IgD-negative memory B cell (primary cell): ENCODE measurements at regions not wholly inside any gene's neighbourhood (a gene's known extent, or its start where the extent isn't known, plus 50 kb on each side); places are given as distances from the start of the nearest gene placed in this dataset.

ENCODE experiments used
- H3K27ac Mint-ChIP-seq, 3 donors: one replicate each; pipeline ENCODE4 v1.8.0; 2020 to 2022; ENCODE audit warnings: mild to moderate bottlenecking in 3 of 3, mixed read lengths in 3 of 3, moderate library complexity in 1 of 3
- H3K27me3 Mint-ChIP-seq: one replicate; pipeline ENCODE4 v1.8.0; 2021; ENCODE audit warnings: mixed read lengths
- H3K36me3 Mint-ChIP-seq: one replicate; pipeline ENCODE4 v1.8.0; 2020; ENCODE audit warnings: mild to moderate bottlenecking, mixed read lengths
- H3K4me1 Mint-ChIP-seq, 3 donors: one replicate each; pipeline ENCODE4 v1.8.0; 2020 to 2022; ENCODE audit warnings: mixed read lengths in 3 of 3, mild to moderate bottlenecking in 1 of 3
- H3K4me3 Mint-ChIP-seq, 4 donors: one replicate each; pipeline ENCODE4 v1.8.0; 2020 to 2022; ENCODE audit warnings: mild to moderate bottlenecking in 4 of 4, mixed read lengths in 4 of 4, moderate library complexity in 3 of 4
- H3K9me3 Mint-ChIP-seq, 3 donors: one replicate each; pipeline ENCODE4 v1.8.0; 2020 to 2021; ENCODE audit warnings: mixed read lengths in 3 of 3, mild to moderate bottlenecking in 1 of 3

DNA sequence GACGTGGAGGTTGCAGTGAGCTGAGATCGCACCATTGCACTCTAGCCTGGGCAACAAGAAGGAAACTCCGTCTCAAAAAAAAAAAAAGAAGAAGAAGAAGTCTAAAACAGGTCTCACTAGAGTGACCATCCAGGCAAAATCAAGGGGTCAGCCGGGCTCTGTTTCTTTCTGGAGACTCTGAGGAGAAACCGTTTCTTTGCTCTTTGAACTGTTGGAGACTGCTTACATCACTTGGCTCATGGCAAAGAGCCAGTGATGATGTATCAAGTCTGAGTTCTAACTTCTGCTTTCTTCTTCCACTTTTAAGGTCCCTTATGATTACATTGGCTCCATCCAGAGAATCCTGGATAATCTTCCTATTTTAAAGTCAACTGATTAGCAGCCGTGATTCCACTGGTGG lies 306.8 kb downstream of the WDR11 start:
- H3K4me3 Mint-ChIP-seq, result no peak overlapping the region
- no peaks in the 10 kb centered on the region for H3K36me3 Mint-ChIP-seq
- H3K27me3 Mint-ChIP-seq, result peaks cover 4% of the 10 kb centered on the region
- H3K4me1 Mint-ChIP-seq, result no peaks in the 10 kb centered on the region
- H3K9me3 Mint-ChIP-seq, result peaks cover 0 to 4% (median 0%) of the 10 kb centered on the region in 3 donors
- H3K27ac Mint-ChIP-seq, result no peak overlapping the region

- Mint-ChIP-seq H3K4me1 (no peaks in the 10 kb centered on the region), H3K4me3 (no peak overlapping the region), H3K36me3 (no peaks in the 10 kb centered on the region), H3K27me3 (no peaks in the 10 kb centered on the region), H3K9me3 (peaks cover 2 to 7% (median 3%) of the 10 kb centered on the region in 3 donors), H3K27ac (no peak overlapping the region)
These were observed 307.9 kb downstream of the WDR11 start for GRCh38 chr10:121158988-121159579.

GRCh38 chr10:121159670-121160069 lies 308.5 kb downstream of the WDR11 start:
- Mint-ChIP-seq H3K36me3 (no peaks in the 10 kb centered on the region), H3K4me3 (no peak overlapping the region), H3K27ac (no peak overlapping the region), H3K9me3 (peaks cover 2 to 7% (median 3%) of the 10 kb centered on the region in 3 donors), H3K27me3 (no peaks in the 10 kb centered on the region), H3K4me1 (no peaks in the 10 kb centered on the region)

- Mint-ChIP-seq H3K27me3 (no peaks in the 10 kb centered on the region), H3K27ac (no peak overlapping the region), H3K4me3 (no peak overlapping the region), H3K9me3 (peaks cover 2 to 3% (median 3%) of the 10 kb centered on the region in 3 donors), H3K4me1 (no peaks in the 10 kb centered on the region), H3K36me3 (no peaks in the 10 kb centered on the region)
These were observed 314.1 kb downstream of the WDR11 start for GRCh38 chr10:121165276-121165675.

DNA sequence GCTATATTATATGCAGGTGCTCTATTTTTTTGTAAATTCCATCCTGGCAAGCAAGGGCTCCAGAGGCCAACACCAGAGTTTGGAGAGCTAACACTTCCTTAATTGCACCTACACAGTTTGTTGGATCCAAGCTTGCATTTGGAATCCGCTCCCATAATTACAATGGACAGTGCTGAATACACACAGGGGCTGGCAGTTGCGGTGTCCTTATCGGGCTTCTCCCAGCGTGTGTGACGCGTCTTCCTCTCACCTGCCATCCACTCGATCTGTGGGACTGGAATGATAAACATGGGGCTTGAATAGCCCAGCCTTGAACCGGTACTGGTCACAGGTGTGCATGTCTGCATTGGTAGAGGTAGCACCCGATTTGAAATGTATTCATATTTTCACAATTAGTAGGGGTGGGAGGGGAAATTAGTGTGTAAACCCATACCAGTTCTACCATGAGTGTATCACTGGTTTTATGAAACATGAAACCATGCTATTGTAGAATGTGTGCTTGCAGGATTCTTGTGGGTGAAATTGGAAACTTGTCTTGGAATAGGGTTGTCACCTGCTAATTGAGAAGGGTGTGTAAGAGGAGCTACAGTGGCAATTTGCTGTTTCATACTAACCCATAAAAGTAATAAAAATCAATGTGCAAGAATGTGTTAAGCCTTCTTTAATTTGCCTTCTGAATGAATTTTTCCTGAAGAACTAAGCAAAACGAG lies 316.5 kb downstream of the WDR11 start:
- Mint-ChIP-seq H3K27me3 (no peaks in the 10 kb centered on the region), H3K4me1 (no peaks in the 10 kb centered on the region), H3K4me3 (no peak overlapping the region), H3K36me3 (no peaks in the 10 kb centered on the region), H3K9me3 (peaks cover 2 to 3% (median 3%) of the 10 kb centered on the region in 3 donors), H3K27ac (no peak overlapping the region)

DNA sequence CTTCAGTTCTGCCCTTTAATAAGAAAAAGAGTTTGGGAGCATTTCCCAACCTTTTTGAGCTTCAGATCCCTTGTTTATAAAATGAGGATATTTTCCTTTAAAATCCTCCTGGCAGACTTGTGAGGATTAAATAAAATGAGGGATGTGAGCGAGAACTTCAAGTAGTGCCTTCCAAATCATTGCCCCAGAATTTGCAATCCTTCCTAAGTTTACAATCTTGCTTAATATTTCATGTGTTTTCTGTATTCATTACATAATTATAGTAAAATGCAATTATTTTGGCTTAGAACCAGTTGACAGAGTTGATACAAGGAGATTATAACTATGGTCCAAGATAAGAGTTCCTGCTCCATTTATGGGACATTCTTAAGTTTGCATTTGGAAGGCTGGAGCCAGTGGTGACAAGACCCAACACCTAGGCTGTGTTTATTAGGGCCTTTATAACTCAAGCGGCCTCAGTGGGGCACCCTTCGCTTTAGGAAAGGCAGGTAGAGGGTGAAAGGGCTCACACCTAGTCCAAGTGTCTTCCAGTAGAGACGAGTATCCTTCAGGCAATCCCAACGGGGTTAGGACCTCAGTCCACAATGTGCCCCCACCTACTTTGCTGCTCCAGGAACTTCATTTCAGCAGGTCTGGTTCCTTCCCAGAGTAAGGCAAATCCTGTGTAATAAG lies 317.5 kb downstream of the WDR11 start:
- Mint-ChIP-seq H3K9me3 (peaks cover 2 to 3% (median 3%) of the 10 kb centered on the region in 3 donors), H3K4me1 (no peaks in the 10 kb centered on the region), H3K27ac (no peak overlapping the region), H3K36me3 (no peaks in the 10 kb centered on the region), H3K4me3 (no peak overlapping the region), H3K27me3 (no peaks in the 10 kb centered on the region)

- H3K27me3 Mint-ChIP-seq, result no peaks in the 10 kb centered on the region
- no peaks in the 10 kb centered on the region for H3K9me3 Mint-ChIP-seq
- H3K4me1 Mint-ChIP-seq, result no peaks in the 10 kb centered on the region
- H3K27ac Mint-ChIP-seq, result no peak overlapping the region
- H3K36me3 Mint-ChIP-seq, result no peaks in the 10 kb centered on the region
- no peak overlapping the region for H3K4me3 Mint-ChIP-seq
These were observed 318.2 kb downstream of the WDR11 start for GRCh38 chr10:121169406-121169805.

- Mint-ChIP-seq H3K27ac (no peak overlapping the region), H3K9me3 (peaks cover 0 to 5% (median 0%) of the 10 kb centered on the region in 3 donors), H3K4me3 (no peak overlapping the region), H3K36me3 (no peaks in the 10 kb centered on the region), H3K27me3 (no peaks in the 10 kb centered on the region), H3K4me1 (no peaks in the 10 kb centered on the region)
These were observed 320.9 kb downstream of the WDR11 start for GRCh38 chr10:121171825-121172787.

- Mint-ChIP-seq H3K9me3 (peaks cover 0 to 5% (median 2%) of the 10 kb centered on the region in 3 donors), H3K4me3 (no peak overlapping the region)
These were observed 327.8 kb downstream of the WDR11 start for GRCh38 chr10:121179006-121179405.

GRCh38 chr10:121182219-121182618 lies 331.1 kb downstream of the WDR11 start:
- Mint-ChIP-seq H3K4me1 (no peaks in the 10 kb centered on the region), H3K27me3 (no peaks in the 10 kb centered on the region), H3K4me3 (no peak overlapping the region), H3K9me3 (peaks cover 0 to 2% (median 0%) of the 10 kb centered on the region in 3 donors), H3K27ac (no peak overlapping the region), H3K36me3 (no peaks in the 10 kb centered on the region)

More at GRCh38 chr10:121179006-121179405, 327.8 kb downstream of the WDR11 start:
- Mint-ChIP-seq H3K27ac (no peak overlapping the region), H3K36me3 (no peaks in the 10 kb centered on the region), H3K4me1 (no peaks in the 10 kb centered on the region), H3K27me3 (no peaks in the 10 kb centered on the region)

DNA sequence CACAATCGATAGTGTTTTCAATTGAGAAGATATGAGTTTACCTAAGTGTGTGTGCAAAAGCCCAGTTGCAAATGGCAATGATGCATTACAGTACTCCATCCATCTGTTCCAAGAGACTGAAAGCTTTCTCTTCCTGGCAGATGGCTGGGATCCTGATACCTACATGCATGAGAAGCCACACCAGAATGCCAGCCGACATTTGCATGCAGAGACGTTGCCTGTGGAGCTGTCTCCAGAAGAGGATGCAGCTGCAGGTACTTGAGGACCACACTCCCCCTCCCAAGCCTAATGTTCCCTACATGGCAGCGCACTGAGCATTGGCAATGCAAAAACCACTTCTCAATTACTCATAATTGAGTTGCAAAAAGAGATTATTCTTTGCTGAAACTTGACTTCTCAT lies 332.1 kb downstream of the WDR11 start:
- no peak overlapping the region for H3K27ac Mint-ChIP-seq
- H3K4me1 Mint-ChIP-seq, result no peaks in the 10 kb centered on the region
- H3K9me3 Mint-ChIP-seq, result peaks cover 0 to 2% (median 0%) of the 10 kb centered on the region in 3 donors
- H3K4me3 Mint-ChIP-seq, result no peak overlapping the region
- H3K27me3 Mint-ChIP-seq, result no peaks in the 10 kb centered on the region
- H3K36me3 Mint-ChIP-seq, result no peaks in the 10 kb centered on the region

- no peak overlapping the region for H3K27ac Mint-ChIP-seq
- no peaks in the 10 kb centered on the region for H3K27me3 Mint-ChIP-seq
- H3K36me3 Mint-ChIP-seq, result no peaks in the 10 kb centered on the region
- no peak overlapping the region for H3K4me3 Mint-ChIP-seq
- H3K9me3 Mint-ChIP-seq, result peaks cover 0 to 2% (median 0%) of the 10 kb centered on the region in 3 donors
- no peaks in the 10 kb centered on the region for H3K4me1 Mint-ChIP-seq
These were observed 332.5 kb downstream of the WDR11 start for GRCh38 chr10:121183707-121184106.

GRCh38 chr10:121185816-121186455 lies 334.8 kb downstream of the WDR11 start:
- Mint-ChIP-seq H3K27me3 (no peaks in the 10 kb centered on the region), H3K27ac (no peak overlapping the region), H3K4me1 (no peaks in the 10 kb centered on the region), H3K9me3 (peaks cover 0 to 5% (median 0%) of the 10 kb centered on the region in 3 donors), H3K36me3 (no peaks in the 10 kb centered on the region), H3K4me3 (no peak overlapping the region)

DNA sequence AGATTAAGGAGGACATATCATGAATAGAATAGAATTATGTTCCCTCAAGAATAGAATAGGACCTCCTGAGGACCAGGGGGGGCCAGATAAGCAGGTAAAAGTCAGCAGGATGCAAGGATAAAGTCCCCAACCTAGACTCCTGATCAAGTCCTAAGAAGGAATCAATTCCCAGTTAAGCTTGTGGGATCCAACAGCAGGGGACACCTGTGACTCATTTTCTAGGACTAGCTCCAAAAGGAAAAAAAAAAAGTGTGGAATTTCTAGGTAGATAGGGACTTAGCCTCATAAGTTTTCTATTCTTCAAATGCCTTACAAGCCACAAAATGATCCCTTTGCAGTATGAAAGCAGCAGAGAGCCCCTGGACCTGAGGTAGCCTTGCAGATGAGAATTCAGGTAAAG lies 336.2 kb downstream of the WDR11 start:
- Mint-ChIP-seq H3K27me3 (no peaks in the 10 kb centered on the region), H3K9me3 (peaks cover 0 to 4% (median 0%) of the 10 kb centered on the region in 3 donors), H3K27ac (no peak overlapping the region), H3K4me3 (no peak overlapping the region), H3K4me1 (no peaks in the 10 kb centered on the region), H3K36me3 (no peaks in the 10 kb centered on the region)
